ENCODE measurements at regions not wholly inside any gene's neighbourhood (a gene's known extent, or its start where the extent isn't known, plus 50 kb on each side); places are given as distances from the start of the nearest gene placed in this dataset.

GRCh38 chr19:31598730-31599238 lies 249.5 kb upstream of the TSHZ3 start:
- DNase-seq: no peak
- no peaks in the 10 kb centered on the region for H3K4me1 Mint-ChIP-seq (ENCODE audit: low read depth)
- TF ChIP-seq, protein P1, sequence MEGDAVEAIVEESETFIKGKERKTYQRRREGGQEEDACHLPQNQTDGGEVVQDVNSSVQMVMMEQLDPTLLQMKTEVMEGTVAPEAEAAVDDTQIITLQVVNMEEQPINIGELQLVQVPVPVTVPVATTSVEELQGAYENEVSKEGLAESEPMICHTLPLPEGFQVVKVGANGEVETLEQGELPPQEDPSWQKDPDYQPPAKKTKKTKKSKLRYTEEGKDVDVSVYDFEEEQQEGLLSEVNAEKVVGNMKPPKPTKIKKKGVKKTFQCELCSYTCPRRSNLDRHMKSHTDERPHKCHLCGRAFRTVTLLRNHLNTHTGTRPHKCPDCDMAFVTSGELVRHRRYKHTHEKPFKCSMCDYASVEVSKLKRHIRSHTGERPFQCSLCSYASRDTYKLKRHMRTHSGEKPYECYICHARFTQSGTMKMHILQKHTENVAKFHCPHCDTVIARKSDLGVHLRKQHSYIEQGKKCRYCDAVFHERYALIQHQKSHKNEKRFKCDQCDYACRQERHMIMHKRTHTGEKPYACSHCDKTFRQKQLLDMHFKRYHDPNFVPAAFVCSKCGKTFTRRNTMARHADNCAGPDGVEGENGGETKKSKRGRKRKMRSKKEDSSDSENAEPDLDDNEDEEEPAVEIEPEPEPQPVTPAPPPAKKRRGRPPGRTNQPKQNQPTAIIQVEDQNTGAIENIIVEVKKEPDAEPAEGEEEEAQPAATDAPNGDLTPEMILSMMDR (IDR thresholded peaks at IDR 0.05): no peak
- H3K36me3 Mint-ChIP-seq (ENCODE audit: low read depth): no peaks in the 10 kb centered on the region
- H3K4me3 Mint-ChIP-seq: no peak overlapping the region
- peaks cover 26% of the 10 kb centered on the region; the same call in 1 of the 2 replicates for H3K9me3 Mint-ChIP-seq
- peaks cover 2% of the 10 kb centered on the region; the same call in 1 of the 2 replicates for H3K27me3 Mint-ChIP-seq (ENCODE audit: insufficient read depth)
- H3K27ac Mint-ChIP-seq: no peak overlapping the region

DNA sequence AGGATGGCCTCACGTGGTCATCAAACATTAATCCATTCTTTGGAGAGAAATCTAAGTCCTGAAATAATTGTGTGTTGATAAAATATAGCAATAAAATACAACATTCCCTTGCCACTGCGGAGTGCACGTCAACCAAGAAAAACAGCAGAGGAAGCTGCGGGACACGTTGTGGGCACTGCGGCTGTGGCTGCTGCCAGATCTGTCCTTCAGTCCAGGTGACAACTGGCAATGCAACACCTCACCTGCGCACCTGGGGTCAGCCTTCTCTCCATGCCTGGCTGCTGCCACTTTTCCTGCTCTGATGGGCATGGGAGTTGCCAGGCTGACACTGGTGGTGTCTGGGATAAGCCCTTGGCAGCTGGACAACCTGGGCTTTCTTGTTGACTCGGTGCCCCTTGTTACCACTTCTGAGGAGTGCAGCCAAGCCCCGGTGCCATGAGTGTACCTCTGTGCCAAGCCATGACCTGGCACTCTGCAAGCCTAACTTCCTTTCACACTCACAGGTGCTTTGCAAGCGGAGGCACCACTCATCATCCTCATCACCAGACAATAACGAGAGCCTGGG lies 251.6 kb upstream of the TSHZ3 start:
- Mint-ChIP-seq H3K4me3 (no peak overlapping the region), H3K27me3 (ENCODE audit: insufficient read depth) (peaks cover 2% of the 10 kb centered on the region; the same call in 1 of the 2 replicates), H3K27ac (no peak overlapping the region), H3K36me3 (ENCODE audit: low read depth) (no peaks in the 10 kb centered on the region), H3K4me1 (ENCODE audit: low read depth) (no peaks in the 10 kb centered on the region), H3K9me3 (peaks cover 26% of the 10 kb centered on the region)
- DNase-seq: no peak
- TF ChIP-seq, protein P1 (IDR thresholded peaks at IDR 0.05): no peak

GRCh38 chr19:31601855-31602254 lies 252.6 kb upstream of the TSHZ3 start:
- TF ChIP-seq, protein P1 (IDR thresholded peaks at IDR 0.05): no peak
- no peak overlapping the region for H3K27ac Mint-ChIP-seq
- no peaks in the 10 kb centered on the region for H3K36me3 Mint-ChIP-seq (ENCODE audit: low read depth)
- H3K4me3 Mint-ChIP-seq: no peak overlapping the region
- DNase-seq: no peak
- peaks cover 28% of the 10 kb centered on the region for H3K9me3 Mint-ChIP-seq
- no peaks in the 10 kb centered on the region for H3K4me1 Mint-ChIP-seq (ENCODE audit: low read depth)
- H3K27me3 Mint-ChIP-seq (ENCODE audit: insufficient read depth): peaks cover 2% of the 10 kb centered on the region; the same call in 1 of the 2 replicates

- Mint-ChIP-seq H3K27me3 (ENCODE audit: insufficient read depth) (no peaks in the 10 kb centered on the region), H3K27ac (no peak overlapping the region), H3K4me3 (no peak overlapping the region), H3K36me3 (ENCODE audit: low read depth) (no peaks in the 10 kb centered on the region), H3K4me1 (ENCODE audit: low read depth) (no peaks in the 10 kb centered on the region), H3K9me3 (peaks cover 30% of the 10 kb centered on the region)
- no peak for DNase-seq
- TF ChIP-seq, protein P1 (IDR thresholded peaks at IDR 0.05): no peak
These were observed 253.3 kb upstream of the TSHZ3 start for GRCh38 chr19:31602548-31602947.

GRCh38 chr19:31604493-31605040 lies 255.3 kb upstream of the TSHZ3 start:
- DNase-seq: no peak
- Mint-ChIP-seq H3K4me1 (ENCODE audit: low read depth) (no peaks in the 10 kb centered on the region), H3K27me3 (ENCODE audit: insufficient read depth) (no peaks in the 10 kb centered on the region; the same call in 1 of the 2 replicates), H3K9me3 (peaks cover 24% of the 10 kb centered on the region), H3K36me3 (ENCODE audit: low read depth) (no peaks in the 10 kb centered on the region), H3K4me3 (no peak overlapping the region), H3K27ac (no peak overlapping the region)
- TF ChIP-seq, protein P1 (IDR thresholded peaks at IDR 0.05): no peak

Data from HFFc6 (cell line).